ENCODE measurements at regions not wholly inside any gene's neighbourhood (a gene's known extent, or its start where the extent isn't known, plus 50 kb on each side); places are given as distances from the start of the nearest gene placed in this dataset.

GRCh38 chr19:5218255-5218855, 122.3 kb downstream of the PTPRS start:
- TF ChIP-seq, protein P1, sequence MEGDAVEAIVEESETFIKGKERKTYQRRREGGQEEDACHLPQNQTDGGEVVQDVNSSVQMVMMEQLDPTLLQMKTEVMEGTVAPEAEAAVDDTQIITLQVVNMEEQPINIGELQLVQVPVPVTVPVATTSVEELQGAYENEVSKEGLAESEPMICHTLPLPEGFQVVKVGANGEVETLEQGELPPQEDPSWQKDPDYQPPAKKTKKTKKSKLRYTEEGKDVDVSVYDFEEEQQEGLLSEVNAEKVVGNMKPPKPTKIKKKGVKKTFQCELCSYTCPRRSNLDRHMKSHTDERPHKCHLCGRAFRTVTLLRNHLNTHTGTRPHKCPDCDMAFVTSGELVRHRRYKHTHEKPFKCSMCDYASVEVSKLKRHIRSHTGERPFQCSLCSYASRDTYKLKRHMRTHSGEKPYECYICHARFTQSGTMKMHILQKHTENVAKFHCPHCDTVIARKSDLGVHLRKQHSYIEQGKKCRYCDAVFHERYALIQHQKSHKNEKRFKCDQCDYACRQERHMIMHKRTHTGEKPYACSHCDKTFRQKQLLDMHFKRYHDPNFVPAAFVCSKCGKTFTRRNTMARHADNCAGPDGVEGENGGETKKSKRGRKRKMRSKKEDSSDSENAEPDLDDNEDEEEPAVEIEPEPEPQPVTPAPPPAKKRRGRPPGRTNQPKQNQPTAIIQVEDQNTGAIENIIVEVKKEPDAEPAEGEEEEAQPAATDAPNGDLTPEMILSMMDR (IDR thresholded peaks at IDR 0.05; ENCODE audit: insufficient read depth, low read length), result no peak
- TF ChIP-seq GABPA (IDR thresholded peaks at IDR 0.05; ENCODE audit: low read depth), result no peak
